GM04504 (cell line): ENCODE measurements at regions not wholly inside any gene's neighbourhood (a gene's known extent, or its start where the extent isn't known, plus 50 kb on each side); places are given as distances from the start of the nearest gene placed in this dataset.
"Not testable (repeated sequence)": the region's sequence is repeated elsewhere in the genome, so short reads cannot be mapped to it uniquely, and the experiment has no call there.

ENCODE experiments used
- DNase-seq: peaks from one replicate; pipeline ENCODE4 v3.0.0-alpha.2; 2012; ENCODE audit warnings: low read depth

GRCh38 chr18:76720683-76721082 lies 101.7 kb upstream of the ZNF236 start:
- DNase-seq: no peak

GRCh38 chr18:76715012-76715610 lies 107.2 kb upstream of the ZNF236 start:
- no peak for DNase-seq

- DNase-seq: no peak
These were observed 108.9 kb upstream of the ZNF236 start for GRCh38 chr18:76713432-76713831.

GRCh38 chr18:76712511-76713140 lies 109.7 kb upstream of the ZNF236 start:
- no peak for DNase-seq

GRCh38 chr18:76710646-76711520 lies 111.5 kb upstream of the ZNF236 start:
- no peak for DNase-seq

GRCh38 chr18:76709659-76710645 lies 112.4 kb upstream of the ZNF236 start:
- DNase-seq: no peak

GRCh38 chr18:76708722-76709353 lies 113.5 kb upstream of the ZNF236 start:
- no peak for DNase-seq

- no peak for DNase-seq
These were observed 114.2 kb upstream of the ZNF236 start for GRCh38 chr18:76708071-76708721.

GRCh38 chr18:76707534-76707933 lies 114.8 kb upstream of the ZNF236 start:
- DNase-seq: no peak

- DNase-seq: not testable (repeated sequence)
These were observed 117.8 kb upstream of the ZNF236 start for GRCh38 chr18:76704589-76704988.

- no peak for DNase-seq
These were observed 122.4 kb upstream of the ZNF236 start for GRCh38 chr18:76699923-76700322.

- no peak for DNase-seq
These were observed 124.9 kb upstream of the ZNF236 start for GRCh38 chr18:76697441-76697901.

GRCh38 chr18:76691800-76692199 lies 130.6 kb upstream of the ZNF236 start:
- DNase-seq: no peak

GRCh38 chr18:76689646-76690264 lies 132.6 kb upstream of the ZNF236 start:
- no peak for DNase-seq

- no peak for DNase-seq
These were observed 133.5 kb upstream of the ZNF236 start for GRCh38 chr18:76688724-76689472.

GRCh38 chr18:76687304-76687962 lies 134.9 kb upstream of the ZNF236 start:
- DNase-seq: no peak

GRCh38 chr18:76686737-76687231 lies 135.6 kb upstream of the ZNF236 start:
- DNase-seq: peak; percentile 28

GRCh38 chr18:76685860-76686259 lies 136.5 kb upstream of the ZNF236 start:
- DNase-seq: no peak

GRCh38 chr18:76685402-76685801 lies 137.0 kb upstream of the ZNF236 start:
- no peak for DNase-seq
